Parathyroid adenoma (tissue), 2 donors: ENCODE measurements at regions not wholly inside any gene's neighbourhood (a gene's known extent, or its start where the extent isn't known, plus 50 kb on each side); places are given as distances from the start of the nearest gene placed in this dataset.

Experiments
- H2AFZ ChIP-seq: fragments of 300-600 bp; sonication (generic); one replicate; pipeline ENCODE4 v1.7.0; 2017; ENCODE audit warnings: antibody characterized with exemption, mild to moderate bottlenecking
- H3K27ac ChIP-seq: fragments of 300-600 bp; sonication (generic); one replicate; pipeline ENCODE4 v1.7.0; 2017
- H3K27me3 ChIP-seq: fragments of 300-600 bp; sonication (generic); one replicate; pipeline ENCODE4 v1.7.0; 2017; ENCODE audit warnings: low read length; ENCODE audit not compliant: control insufficient read depth, insufficient read depth
- H3K36me3 ChIP-seq: fragments of 300-600 bp; sonication (generic); one replicate; pipeline ENCODE4 v1.7.0; 2017; ENCODE audit warnings: low read length; ENCODE audit not compliant: control insufficient read depth, insufficient read depth
- H3K4me1 ChIP-seq: fragments of 300-600 bp; sonication (generic); one replicate; pipeline ENCODE4 v1.7.0; 2017; ENCODE audit warnings: control low read depth
- H3K4me2 ChIP-seq: fragments of 300-600 bp; sonication (generic); one replicate; pipeline ENCODE4 v1.7.0; 2017; ENCODE audit warnings: low read length
- H3K4me3 ChIP-seq: fragments of 300-600 bp; sonication (generic); one replicate; pipeline ENCODE4 v1.7.0; 2017; ENCODE audit warnings: low read depth, low read length
- H3K79me2 ChIP-seq: fragments of 300-600 bp; sonication (generic); one replicate; pipeline ENCODE4 v1.7.0; 2017; ENCODE audit warnings: control low read depth
- H3K9ac ChIP-seq: fragments of 300-600 bp; sonication (generic); one replicate; pipeline ENCODE4 v1.7.0; 2017; ENCODE audit warnings: mild to moderate bottlenecking
- H3K9me3 ChIP-seq: fragments of 300-600 bp; sonication (generic); one replicate; pipeline ENCODE4 v1.7.0; 2017; ENCODE audit warnings: low read length; ENCODE audit not compliant: control insufficient read depth
- TF ChIP-seq, protein P1 (sequence below): fragments of 300-600 bp; sonication (generic); IDR thresholded peaks from one replicate; pipeline ENCODE4 v1.7.0; 2017; ENCODE audit warnings: antibody characterized with exemption, mild to moderate bottlenecking
- donor health status: primary hyperparathyroidism.

DNA sequence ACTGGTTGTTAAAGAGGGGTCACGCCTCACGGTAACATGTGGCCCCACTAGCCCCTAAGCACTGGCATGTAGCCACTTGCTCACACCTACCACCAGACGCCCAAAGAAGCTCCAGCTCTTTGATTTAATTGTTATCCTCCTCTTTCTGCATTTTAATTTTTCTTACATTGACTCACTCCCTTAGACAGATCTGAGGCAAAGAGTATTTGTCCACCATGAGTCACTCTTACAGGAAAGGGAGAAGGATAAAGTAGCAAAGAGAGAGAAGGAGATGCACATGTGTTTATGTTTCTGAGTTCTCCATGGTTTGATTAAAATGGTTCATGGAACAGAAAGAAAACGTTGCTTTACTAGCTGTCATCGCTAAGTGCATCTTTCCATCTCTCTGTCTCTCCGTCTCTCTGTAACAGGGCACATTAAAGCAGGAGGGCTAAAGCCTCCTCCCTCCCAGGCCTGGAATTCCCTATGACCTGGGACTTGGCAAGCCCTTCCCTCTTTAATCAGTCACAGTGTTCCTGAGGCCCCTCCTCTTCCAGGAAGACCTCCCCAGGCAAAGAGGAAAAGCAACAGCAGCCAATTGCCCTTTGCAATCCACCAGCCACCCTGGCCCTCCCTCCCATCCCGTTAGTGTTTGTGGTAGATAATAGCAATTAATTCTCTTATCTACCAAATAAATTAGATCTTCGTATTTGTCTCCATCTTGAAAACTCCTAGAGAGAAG, 112.8 kb upstream of the TSHZ2 start:
- Histone ChIP-seq H3K9ac (no peak overlapping the region), H3K27me3 (no peaks in the 10 kb centered on the region), H3K4me3 (no peak overlapping the region), H2AFZ (no peak overlapping the region), H3K79me2 (no peaks in the 10 kb centered on the region), H3K9me3 (no peaks in the 10 kb centered on the region), H3K4me2 (no peak overlapping the region), H3K4me1 (no peaks in the 10 kb centered on the region), H3K27ac (no peak overlapping the region), H3K36me3 (no peaks in the 10 kb centered on the region)
- TF ChIP-seq, protein P1, sequence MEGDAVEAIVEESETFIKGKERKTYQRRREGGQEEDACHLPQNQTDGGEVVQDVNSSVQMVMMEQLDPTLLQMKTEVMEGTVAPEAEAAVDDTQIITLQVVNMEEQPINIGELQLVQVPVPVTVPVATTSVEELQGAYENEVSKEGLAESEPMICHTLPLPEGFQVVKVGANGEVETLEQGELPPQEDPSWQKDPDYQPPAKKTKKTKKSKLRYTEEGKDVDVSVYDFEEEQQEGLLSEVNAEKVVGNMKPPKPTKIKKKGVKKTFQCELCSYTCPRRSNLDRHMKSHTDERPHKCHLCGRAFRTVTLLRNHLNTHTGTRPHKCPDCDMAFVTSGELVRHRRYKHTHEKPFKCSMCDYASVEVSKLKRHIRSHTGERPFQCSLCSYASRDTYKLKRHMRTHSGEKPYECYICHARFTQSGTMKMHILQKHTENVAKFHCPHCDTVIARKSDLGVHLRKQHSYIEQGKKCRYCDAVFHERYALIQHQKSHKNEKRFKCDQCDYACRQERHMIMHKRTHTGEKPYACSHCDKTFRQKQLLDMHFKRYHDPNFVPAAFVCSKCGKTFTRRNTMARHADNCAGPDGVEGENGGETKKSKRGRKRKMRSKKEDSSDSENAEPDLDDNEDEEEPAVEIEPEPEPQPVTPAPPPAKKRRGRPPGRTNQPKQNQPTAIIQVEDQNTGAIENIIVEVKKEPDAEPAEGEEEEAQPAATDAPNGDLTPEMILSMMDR: no peak

DNA sequence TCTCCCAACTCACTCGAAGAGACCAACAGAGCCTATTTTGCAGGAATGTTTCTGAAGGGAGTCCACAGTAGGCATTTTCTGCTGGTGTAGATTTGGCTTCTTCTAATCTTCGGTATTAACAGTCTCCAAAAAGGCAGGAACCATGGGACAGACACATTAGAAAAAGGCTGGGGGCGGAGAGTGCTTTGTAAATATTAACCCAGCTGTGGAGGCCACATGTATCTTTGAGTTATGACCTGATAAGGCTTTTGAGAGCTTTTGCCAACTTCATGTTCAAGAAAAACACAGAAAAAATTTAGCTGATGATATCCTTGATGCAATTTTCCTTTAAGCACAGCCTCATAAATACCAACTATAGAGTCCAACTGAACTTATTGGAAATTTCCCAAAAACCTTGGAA, 119.4 kb upstream of the TSHZ2 start:
- no peaks in the 10 kb centered on the region for H3K79me2 ChIP-seq
- H2AFZ ChIP-seq: no peak overlapping the region
- H3K9me3 ChIP-seq: no peaks in the 10 kb centered on the region
- H3K27me3 ChIP-seq: no peaks in the 10 kb centered on the region
- no peaks in the 10 kb centered on the region for H3K36me3 ChIP-seq
- no peak overlapping the region for H3K4me3 ChIP-seq
- H3K4me1 ChIP-seq: no peaks in the 10 kb centered on the region
- H3K9ac ChIP-seq: no peak overlapping the region
- TF ChIP-seq, protein P1: no peak
- no peak overlapping the region for H3K4me2 ChIP-seq
- H3K27ac ChIP-seq: no peak overlapping the region

DNA sequence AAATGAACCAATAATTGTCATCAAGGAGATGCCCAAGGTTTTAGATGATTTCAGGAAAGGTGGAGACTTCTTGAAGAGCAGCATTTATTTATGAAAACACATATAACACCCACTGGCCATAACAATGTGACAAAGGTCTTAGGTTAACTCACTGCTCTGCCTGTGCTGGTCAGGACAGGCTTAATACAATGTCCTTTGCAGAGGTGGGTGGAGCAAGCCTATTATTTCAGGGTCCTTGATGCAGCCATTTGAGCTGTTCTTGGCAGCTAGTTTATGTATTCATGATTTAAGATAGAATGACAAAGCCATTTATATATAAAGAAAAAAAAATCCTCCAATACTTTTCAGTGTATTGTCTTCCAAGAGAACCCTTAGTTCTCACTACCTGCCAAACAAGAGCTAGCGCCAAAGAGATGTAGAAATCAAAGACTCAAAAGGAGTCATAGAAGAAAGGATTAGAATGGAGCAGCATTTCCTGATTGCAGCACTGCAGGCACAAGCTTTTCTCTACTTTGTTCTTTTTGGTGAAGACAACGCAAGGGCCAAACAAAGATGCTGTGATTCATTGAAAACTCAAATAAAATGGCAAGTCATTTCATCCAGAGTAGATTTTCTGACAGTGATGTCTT, 124.3 kb upstream of the TSHZ2 start:
- Histone ChIP-seq H3K27me3 (no peaks in the 10 kb centered on the region), H3K27ac (no peak overlapping the region), H3K4me3 (no peak overlapping the region), H3K9me3 (no peaks in the 10 kb centered on the region), H3K79me2 (no peaks in the 10 kb centered on the region), H3K36me3 (no peaks in the 10 kb centered on the region), H2AFZ (no peak overlapping the region), H3K9ac (no peak overlapping the region), H3K4me2 (no peak overlapping the region), H3K4me1 (no peaks in the 10 kb centered on the region)
- TF ChIP-seq, protein P1: no peak

DNA sequence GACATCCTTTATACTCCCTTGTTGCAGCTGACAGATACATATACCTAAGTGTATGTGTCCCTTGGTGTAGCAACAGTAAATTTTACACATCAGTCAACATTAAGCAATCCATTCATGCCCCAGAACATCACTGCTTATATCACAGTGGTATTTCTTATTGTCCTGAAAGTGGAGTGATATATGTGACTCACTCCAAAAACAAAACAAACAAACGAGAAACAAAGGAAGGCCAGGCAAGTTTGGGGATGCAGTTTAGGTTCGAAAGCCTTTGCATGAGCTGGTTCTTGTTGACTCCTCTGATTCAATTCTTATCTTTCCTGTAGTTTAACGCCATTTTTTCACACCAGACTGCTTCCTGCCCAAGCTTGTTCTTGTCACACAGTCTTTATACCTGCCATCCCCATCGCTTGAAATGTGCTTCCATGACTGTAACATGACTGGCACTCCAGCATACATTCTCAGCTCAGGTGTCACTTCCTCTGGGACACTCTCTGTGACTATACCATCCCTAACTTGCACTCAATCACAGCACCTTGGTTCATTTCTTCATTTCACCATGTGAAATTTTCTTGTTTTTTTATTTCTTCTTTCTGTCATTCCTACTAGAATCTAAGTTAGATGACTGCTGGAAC, 125.0 kb upstream of the TSHZ2 start:
- TF ChIP-seq, protein P1: no peak

More for the DNA sequence above, 125.0 kb upstream of the TSHZ2 start:
- H3K4me3 ChIP-seq: no peak overlapping the region
- H3K4me2 ChIP-seq: no peak overlapping the region
- H3K9me3 ChIP-seq: no peaks in the 10 kb centered on the region
- H3K4me1 ChIP-seq: no peaks in the 10 kb centered on the region
- H3K36me3 ChIP-seq: no peaks in the 10 kb centered on the region
- no peak overlapping the region for H3K9ac ChIP-seq
- no peak overlapping the region for H3K27ac ChIP-seq
- no peak overlapping the region for H2AFZ ChIP-seq
- no peaks in the 10 kb centered on the region for H3K27me3 ChIP-seq
- H3K79me2 ChIP-seq: no peaks in the 10 kb centered on the region
